K562 (cell line): ENCODE measurements at regions not wholly inside any gene's neighbourhood (a gene's known extent, or its start where the extent isn't known, plus 50 kb on each side); places are given as distances from the start of the nearest gene placed in this dataset.

Source experiments
- CBX8 ChIP-seq: fragments of 200-600 bp; sonication (generic); IDR thresholded peaks from 2 replicates; pipeline ENCODE4 v1.6.1; 2012; ENCODE audit warnings: borderline replicate concordance, mixed run types, low read depth, mild to moderate bottlenecking, moderate library complexity, mixed read lengths, low read length, control low read depth, inconsistent platforms; ENCODE audit not compliant: poor library complexity, severe bottlenecking; ENCODE audit errors: extremely low read depth
- E2F8 ChIP-seq: fragments of 450-650 bp; IDR thresholded peaks from 2 replicates; pipeline ENCODE4 v1.7.1; 2018; ENCODE audit warnings: mild to moderate bottlenecking, low read depth; ENCODE audit not compliant: partially characterized antibody
- NFYB ChIP-seq: IDR thresholded peaks from 2 replicates; pipeline ENCODE4 v1.6.1; 2011; ENCODE audit warnings: mild to moderate bottlenecking, moderate library complexity; ENCODE audit not compliant: insufficient read length; ENCODE audit errors: extremely low read depth
- SMC3 ChIP-seq: conservative IDR thresholded peaks from 2 replicates; pipeline ENCODE4 v1.6.1; 2011; ENCODE audit warnings: low read depth, low read length, improper control_type of control experiment; ENCODE audit not compliant: insufficient read depth
- ZNF507 ChIP-seq: conservative IDR thresholded peaks from 2 replicates; pipeline ENCODE4 v1.6.1; 2017; ENCODE audit warnings: missing genetic modification characterization, missing compliant biosample characterization
- ZNF785 ChIP-seq: fragments of 250-450 bp; sonication (Bioruptor Pico); IDR thresholded peaks from 2 replicates; pipeline ENCODE4 v1.4.0; 2020; ENCODE audit warnings: mild to moderate bottlenecking
- TF ChIP-seq, protein P1 (sequence below), 3 experiments: IDR thresholded peaks in 2 of 3; conservative IDR thresholded peaks in 1 of 3; 2 replicates each; pipeline ENCODE4 v1.5.1; 2011 to 2012; ENCODE audit warnings: low read length in 3 of 3, mild to moderate bottlenecking in 3 of 3, control low read depth in 2 of 3, improper control_type of control experiment in 1 of 3, inconsistent platforms in 1 of 3, low read depth in 1 of 3, mixed read lengths in 1 of 3, moderate library complexity in 1 of 3; ENCODE audit not compliant: insufficient read depth in 2 of 3

DNA sequence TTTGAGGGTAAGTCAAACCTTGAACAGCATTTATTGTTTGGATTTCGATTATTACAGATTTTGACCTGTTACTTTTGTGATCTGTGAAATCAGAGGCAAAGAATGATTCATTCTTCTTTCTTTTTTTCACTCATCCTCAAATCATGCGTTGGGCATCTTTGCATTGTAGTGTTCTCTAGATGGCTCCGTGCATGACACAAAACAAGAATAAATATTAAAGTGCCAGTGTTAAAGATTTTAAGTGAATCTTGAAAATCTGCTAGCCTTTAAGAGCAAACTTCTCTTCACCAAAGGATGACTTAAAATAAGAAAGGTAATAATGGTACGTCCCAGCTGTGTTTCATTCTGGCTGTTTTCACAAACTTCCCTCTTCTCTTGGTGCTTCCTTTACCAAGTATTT lies 361.9 kb upstream of the SMARCA2 start (continued):
- TF ChIP-seq E2F8 (no peak), CBX8 (no peak), ZNF785 (CRISPR knock-in tag) (no peak), SMC3 (no peak), ZNF507 (no peak), NFYB (no peak)
- TF ChIP-seq, protein P1, sequence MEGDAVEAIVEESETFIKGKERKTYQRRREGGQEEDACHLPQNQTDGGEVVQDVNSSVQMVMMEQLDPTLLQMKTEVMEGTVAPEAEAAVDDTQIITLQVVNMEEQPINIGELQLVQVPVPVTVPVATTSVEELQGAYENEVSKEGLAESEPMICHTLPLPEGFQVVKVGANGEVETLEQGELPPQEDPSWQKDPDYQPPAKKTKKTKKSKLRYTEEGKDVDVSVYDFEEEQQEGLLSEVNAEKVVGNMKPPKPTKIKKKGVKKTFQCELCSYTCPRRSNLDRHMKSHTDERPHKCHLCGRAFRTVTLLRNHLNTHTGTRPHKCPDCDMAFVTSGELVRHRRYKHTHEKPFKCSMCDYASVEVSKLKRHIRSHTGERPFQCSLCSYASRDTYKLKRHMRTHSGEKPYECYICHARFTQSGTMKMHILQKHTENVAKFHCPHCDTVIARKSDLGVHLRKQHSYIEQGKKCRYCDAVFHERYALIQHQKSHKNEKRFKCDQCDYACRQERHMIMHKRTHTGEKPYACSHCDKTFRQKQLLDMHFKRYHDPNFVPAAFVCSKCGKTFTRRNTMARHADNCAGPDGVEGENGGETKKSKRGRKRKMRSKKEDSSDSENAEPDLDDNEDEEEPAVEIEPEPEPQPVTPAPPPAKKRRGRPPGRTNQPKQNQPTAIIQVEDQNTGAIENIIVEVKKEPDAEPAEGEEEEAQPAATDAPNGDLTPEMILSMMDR (IDR thresholded peaks at IDR 0.05 in 2 of 3, conservative IDR thresholded peaks at IDR 0.05 in 1 of 3; ENCODE audit: insufficient read depth in 2 of 3, low read depth in 1 of 3, low read length in 3 of 3): no peak
